GM12892 (cell line): ENCODE measurements at regions not wholly inside any gene's neighbourhood (a gene's known extent, or its start where the extent isn't known, plus 50 kb on each side); places are given as distances from the start of the nearest gene placed in this dataset.

Experiments used
- POLR2A ChIP-seq: IDR thresholded peaks from 2 replicates; pipeline ENCODE4 v1.6.1; 2011; ENCODE audit warnings: low read depth, low read length, control low read depth
- POLR2AphosphoS5 ChIP-seq: IDR thresholded peaks from 2 replicates; pipeline ENCODE4 v1.6.1; 2011; ENCODE audit warnings: low read depth, low read length, control low read depth
- TAF1 ChIP-seq: IDR thresholded peaks from 2 replicates; pipeline ENCODE4 v1.6.1; 2011; ENCODE audit warnings: low read depth, mild to moderate bottlenecking, control low read depth, low read length, borderline replicate concordance

GRCh38 chr4:38611676-38612075 lies 52.3 kb upstream of the KLF3 start:
- no peak for TF ChIP-seq TAF1
- no peak for TF ChIP-seq POLR2A
- TF ChIP-seq POLR2AphosphoS5, result no peak
